H9 (cell line): ENCODE measurements at regions not wholly inside any gene's neighbourhood (a gene's known extent, or its start where the extent isn't known, plus 50 kb on each side); places are given as distances from the start of the nearest gene placed in this dataset.

Experiments used
- DNase-seq: peaks from one replicate; pipeline ENCODE4 v3.0.0-alpha.2; 2017
- H2AFZ ChIP-seq: one replicate; pipeline ENCODE4 v1.6.1; 2013; ENCODE audit warnings: mild to moderate bottlenecking, low read length, control low read depth, moderate library complexity
- H2AK5ac ChIP-seq: 2 replicates; pipeline ENCODE4 v1.6.1; 2013; ENCODE audit warnings: low read length, control low read depth, mixed read lengths; ENCODE audit not compliant: insufficient read length
- H2BK120ac ChIP-seq: one replicate; pipeline ENCODE4 v1.6.1; 2013; ENCODE audit warnings: low read depth, mild to moderate bottlenecking, low read length, control low read depth, inconsistent platforms; ENCODE audit not compliant: poor library complexity, severe bottlenecking
- H2BK12ac ChIP-seq: 2 replicates; pipeline ENCODE4 v1.6.1; 2013; ENCODE audit warnings: low read length, control low read depth, mixed read lengths, low read depth; ENCODE audit not compliant: insufficient read length
- H2BK15ac ChIP-seq: 2 replicates; pipeline ENCODE4 v1.6.1; 2013; ENCODE audit warnings: low read depth, low read length, control low read depth
- H2BK20ac ChIP-seq: one replicate; pipeline ENCODE4 v1.6.1; 2013; ENCODE audit warnings: low read depth, mild to moderate bottlenecking, low read length, control low read depth, inconsistent platforms; ENCODE audit not compliant: poor library complexity, severe bottlenecking
- H2BK5ac ChIP-seq: 2 replicates; pipeline ENCODE4 v1.6.1; 2013; ENCODE audit warnings: low read length, control low read depth, mixed read lengths; ENCODE audit not compliant: insufficient read length
- H3K14ac ChIP-seq: 2 replicates; pipeline ENCODE4 v1.6.1; 2013; ENCODE audit warnings: low read length, control low read depth; ENCODE audit not compliant: insufficient read depth
- H3K18ac ChIP-seq: 2 replicates; pipeline ENCODE4 v1.6.1; 2013; ENCODE audit warnings: low read depth, mild to moderate bottlenecking, mixed read lengths, low read length, control low read depth; ENCODE audit not compliant: insufficient read length
- H3K23ac ChIP-seq: 2 replicates; pipeline ENCODE4 v1.6.1; 2013; ENCODE audit warnings: low read length, control low read depth, mixed read lengths, low read depth; ENCODE audit not compliant: insufficient read length
- H3K23me2 ChIP-seq: 2 replicates; pipeline ENCODE4 v1.6.1; 2013; ENCODE audit warnings: low read depth, mild to moderate bottlenecking, mixed read lengths, low read length, control low read depth; ENCODE audit not compliant: insufficient read length, poor library complexity, severe bottlenecking
- H3K27ac ChIP-seq: 2 replicates; pipeline ENCODE4 v1.5.1; 2013; ENCODE audit warnings: low read length, control low read depth, mixed read lengths, low read depth; ENCODE audit not compliant: insufficient read length
- H3K27me3 ChIP-seq: 2 replicates; pipeline ENCODE4 v1.6.1; 2013; ENCODE audit warnings: low read length, control low read depth, inconsistent platforms; ENCODE audit not compliant: insufficient read depth
- H3K4ac ChIP-seq: 2 replicates; pipeline ENCODE4 v1.6.1; 2013; ENCODE audit warnings: low read depth, mild to moderate bottlenecking, control low read depth, inconsistent platforms, low read length, moderate library complexity
- H3K4me1 ChIP-seq: 2 replicates; pipeline ENCODE4 v1.6.1; 2013; ENCODE audit warnings: low read length, control low read depth, inconsistent platforms; ENCODE audit not compliant: insufficient read depth
- H3K4me2 ChIP-seq: 2 replicates; pipeline ENCODE4 v1.6.1; 2013; ENCODE audit warnings: low read length, control low read depth, mixed read lengths; ENCODE audit not compliant: insufficient read length, insufficient read depth
- H3K56ac ChIP-seq: 2 replicates; pipeline ENCODE4 v1.6.1; 2013; ENCODE audit warnings: low read depth, mild to moderate bottlenecking, mixed read lengths, low read length, control low read depth; ENCODE audit not compliant: insufficient read length
- H3K79me1 ChIP-seq: 2 replicates; pipeline ENCODE4 v1.6.1; 2013; ENCODE audit warnings: low read depth, mild to moderate bottlenecking, moderate library complexity, low read length, control low read depth, inconsistent platforms; ENCODE audit not compliant: insufficient read depth, poor library complexity, severe bottlenecking
- H3K79me2 ChIP-seq: 2 replicates; pipeline ENCODE4 v1.6.1; 2013; ENCODE audit warnings: low read length, control low read depth, inconsistent platforms; ENCODE audit not compliant: insufficient read depth
- H3K9ac ChIP-seq: 2 replicates; pipeline ENCODE4 v1.6.1; 2013; ENCODE audit warnings: low read length, control low read depth, mixed read lengths; ENCODE audit not compliant: insufficient read length; ENCODE audit errors: extremely low read depth
- H3K9me3 ChIP-seq: one replicate; pipeline ENCODE4 v1.6.1; 2013; ENCODE audit warnings: low read depth, low read length, inconsistent platforms; ENCODE audit not compliant: control insufficient read depth
- H3T11ph ChIP-seq: one replicate; pipeline ENCODE4 v1.6.1; 2013; ENCODE audit warnings: mild to moderate bottlenecking, low read length, control low read depth, inconsistent platforms
- H4K20me1 ChIP-seq: one replicate; pipeline ENCODE4 v1.6.1; 2013; ENCODE audit not compliant: control insufficient read depth, insufficient read length, insufficient read depth
- H4K5ac ChIP-seq: 2 replicates; pipeline ENCODE4 v1.6.1; 2013; ENCODE audit warnings: low read depth, mild to moderate bottlenecking, mixed read lengths, low read length, control low read depth; ENCODE audit not compliant: insufficient read length
- H4K8ac ChIP-seq: replicated peaks from 2 replicates; pipeline ENCODE4 v1.6.1; 2013; ENCODE audit warnings: low read length, control low read depth, mixed read lengths, low read depth; ENCODE audit not compliant: insufficient read length
- H4K91ac ChIP-seq: 2 replicates; pipeline ENCODE4 v1.6.1; 2013; ENCODE audit warnings: low read depth, mild to moderate bottlenecking, moderate library complexity, mixed read lengths, low read length, control low read depth; ENCODE audit not compliant: insufficient read length
- H3K27ac Mint-ChIP-seq, 3 experiments: 2 replicates in 2 of 3; 3 replicates in 1 of 3; pipeline ENCODE4 v1.8.0; 2020 to 2021; ENCODE audit warnings: mixed read lengths in 3 of 3, mild to moderate bottlenecking in 1 of 3, moderate library complexity in 1 of 3
- H3K27me3 Mint-ChIP-seq: 2 replicates; pipeline ENCODE4 v1.8.0; 2021; ENCODE audit warnings: low read depth, mild to moderate bottlenecking, moderate library complexity, mixed read lengths
- H3K36me3 Mint-ChIP-seq, 3 experiments: 2 replicates in 2 of 3; 3 replicates in 1 of 3; pipeline ENCODE4 v1.8.0; 2020 to 2021; ENCODE audit warnings: low read depth in 3 of 3, mixed read lengths in 3 of 3; ENCODE audit not compliant: insufficient read depth in 1 of 3
- H3K4me1 Mint-ChIP-seq, 2 experiments: 2 replicates each; pipeline ENCODE4 v1.8.0; 2020; ENCODE audit warnings: mixed read lengths in 2 of 2
- H3K4me3 Mint-ChIP-seq, 2 experiments: 2 replicates in 1 of 2; 3 replicates in 1 of 2; pipeline ENCODE4 v1.8.0; 2020 to 2021; ENCODE audit warnings: mild to moderate bottlenecking in 2 of 2, mixed read lengths in 2 of 2, moderate library complexity in 1 of 2
- H3K9me3 Mint-ChIP-seq, 2 experiments: 2 replicates in 1 of 2; 3 replicates in 1 of 2; pipeline ENCODE4 v1.8.0; 2020; ENCODE audit warnings: mild to moderate bottlenecking in 2 of 2, mixed read lengths in 2 of 2, moderate library complexity in 1 of 2
- WGBS: extraction: QIAGEN DNeasy Blood & Tissue Kit; methylation state at CpG from one replicate; pipeline ENCODE4 v1.1.7; 2013; ENCODE audit warnings: missing lambda C conversion rate, low lambda C conversion rate, mixed read lengths; ENCODE audit not compliant: insufficient read length; ENCODE audit errors: extremely low coverage; 5-methylcytosine and 5-hydroxymethylcytosine counted together
- TF ChIP-seq, protein P1 (sequence below): fragments of 200-600 bp; sonication (generic); conservative IDR thresholded peaks from 3 replicates; pipeline ENCODE4 v1.8.0; 2021; ENCODE audit warnings: antibody characterized with exemption, mild to moderate bottlenecking

DNA sequence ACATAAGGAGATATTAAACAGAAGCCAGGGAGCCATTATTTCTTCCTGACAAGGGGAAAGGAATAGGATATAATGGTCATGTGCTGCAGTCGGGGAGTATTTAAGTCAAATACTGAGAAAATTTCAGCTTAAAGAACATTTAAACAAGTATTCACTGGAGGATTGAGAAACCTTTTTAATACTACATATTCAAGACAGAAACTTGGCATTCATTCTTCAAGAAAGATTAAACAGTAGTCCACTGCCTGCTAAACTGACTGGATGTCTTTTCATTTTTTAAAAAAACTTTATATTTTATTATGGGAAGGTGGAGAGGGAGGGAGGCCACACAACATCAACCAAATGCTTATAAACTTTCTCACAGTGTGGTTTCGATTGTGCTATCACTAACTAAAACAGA is 107.4 kb upstream of the CBLB start:
- Histone ChIP-seq H2BK120ac (no peak overlapping the region), H2AFZ (no peak overlapping the region), H3K4me2 (no peak overlapping the region), H3K9me3 (no peaks in the 10 kb centered on the region), H4K91ac (no peak overlapping the region), H3K23ac (no peak overlapping the region), H3K56ac (no peak overlapping the region), H2BK20ac (no peak overlapping the region), H3K27me3 (no peaks in the 10 kb centered on the region), H3K79me2 (no peaks in the 10 kb centered on the region), H4K8ac (no peak overlapping the region), H3K23me2 (no peaks in the 10 kb centered on the region), H4K20me1 (no peaks in the 10 kb centered on the region), H2BK12ac (no peak overlapping the region), H3K18ac (no peak overlapping the region), H3K14ac (no peak overlapping the region), H3K79me1 (no peaks in the 10 kb centered on the region), H2BK5ac (no peak overlapping the region), H3K27ac (no peak overlapping the region), H2AK5ac (no peak overlapping the region), H3K4ac (no peak overlapping the region), H3K9ac (no peak overlapping the region), H4K5ac (no peak overlapping the region), H3T11ph (no peak overlapping the region), H3K4me1 (no peaks in the 10 kb centered on the region), H2BK15ac (no peak overlapping the region)
- no peaks in the 10 kb centered on the region for H3K4me1 Mint-ChIP-seq
- TF ChIP-seq, protein P1, sequence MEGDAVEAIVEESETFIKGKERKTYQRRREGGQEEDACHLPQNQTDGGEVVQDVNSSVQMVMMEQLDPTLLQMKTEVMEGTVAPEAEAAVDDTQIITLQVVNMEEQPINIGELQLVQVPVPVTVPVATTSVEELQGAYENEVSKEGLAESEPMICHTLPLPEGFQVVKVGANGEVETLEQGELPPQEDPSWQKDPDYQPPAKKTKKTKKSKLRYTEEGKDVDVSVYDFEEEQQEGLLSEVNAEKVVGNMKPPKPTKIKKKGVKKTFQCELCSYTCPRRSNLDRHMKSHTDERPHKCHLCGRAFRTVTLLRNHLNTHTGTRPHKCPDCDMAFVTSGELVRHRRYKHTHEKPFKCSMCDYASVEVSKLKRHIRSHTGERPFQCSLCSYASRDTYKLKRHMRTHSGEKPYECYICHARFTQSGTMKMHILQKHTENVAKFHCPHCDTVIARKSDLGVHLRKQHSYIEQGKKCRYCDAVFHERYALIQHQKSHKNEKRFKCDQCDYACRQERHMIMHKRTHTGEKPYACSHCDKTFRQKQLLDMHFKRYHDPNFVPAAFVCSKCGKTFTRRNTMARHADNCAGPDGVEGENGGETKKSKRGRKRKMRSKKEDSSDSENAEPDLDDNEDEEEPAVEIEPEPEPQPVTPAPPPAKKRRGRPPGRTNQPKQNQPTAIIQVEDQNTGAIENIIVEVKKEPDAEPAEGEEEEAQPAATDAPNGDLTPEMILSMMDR, result no peak
- H3K36me3 Mint-ChIP-seq, result peaks cover 11 to 13% (median 11%) of the 10 kb centered on the region in 3 experiments; a peak in 6 of 7 replicates
- no peak overlapping the region for H3K4me3 Mint-ChIP-seq
- H3K27me3 Mint-ChIP-seq, result no peaks in the 10 kb centered on the region
- no CpG with 5 or more reads among the region's 2 CpGs for WGBS
- H3K27ac Mint-ChIP-seq, result no peak overlapping the region
- DNase-seq, result no peak
- peaks cover 14% of the 10 kb centered on the region in 2 experiments for H3K9me3 Mint-ChIP-seq
